HG02943 (cell line): ENCODE measurements at regions not wholly inside any gene's neighbourhood (a gene's known extent, or its start where the extent isn't known, plus 50 kb on each side); places are given as distances from the start of the nearest gene placed in this dataset.
"Not testable (repeated sequence)": the region's sequence is repeated elsewhere in the genome, so short reads cannot be mapped to it uniquely, and the experiment has no call there.

Source experiments
- ATAC-seq: cut with Tn5 transposase; IDR thresholded peaks from one replicate; pipeline ENCODE4 v1.9.1; 2021; ENCODE audit warnings: mild to moderate bottlenecking, low read depth, moderate library complexity; ENCODE audit not compliant: unreplicated experiment

- ATAC-seq = no peak
These were observed 90.1 kb downstream of the SREK1 start for GRCh38 chr5:66234241-66234640.

DNA sequence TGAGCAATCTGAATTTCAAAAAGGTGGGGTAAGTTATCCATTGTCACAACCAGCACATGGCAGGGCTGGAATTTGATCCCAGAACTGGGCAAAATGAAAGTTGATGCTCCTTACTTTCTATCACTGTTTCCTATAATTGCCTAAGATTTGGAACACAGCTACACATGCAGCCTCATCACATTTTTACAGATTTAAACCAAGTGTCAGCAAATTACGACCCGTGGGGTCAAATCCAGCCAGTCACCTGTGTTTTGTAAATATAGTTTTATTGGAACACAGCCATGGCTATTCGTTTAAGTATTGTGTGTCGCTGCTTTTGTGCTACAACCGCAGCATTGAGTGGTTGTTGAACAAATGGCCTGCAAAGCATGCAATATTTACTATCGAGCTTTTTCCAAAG is 94.3 kb downstream of the SREK1 start:
- ATAC-seq = no peak

DNA sequence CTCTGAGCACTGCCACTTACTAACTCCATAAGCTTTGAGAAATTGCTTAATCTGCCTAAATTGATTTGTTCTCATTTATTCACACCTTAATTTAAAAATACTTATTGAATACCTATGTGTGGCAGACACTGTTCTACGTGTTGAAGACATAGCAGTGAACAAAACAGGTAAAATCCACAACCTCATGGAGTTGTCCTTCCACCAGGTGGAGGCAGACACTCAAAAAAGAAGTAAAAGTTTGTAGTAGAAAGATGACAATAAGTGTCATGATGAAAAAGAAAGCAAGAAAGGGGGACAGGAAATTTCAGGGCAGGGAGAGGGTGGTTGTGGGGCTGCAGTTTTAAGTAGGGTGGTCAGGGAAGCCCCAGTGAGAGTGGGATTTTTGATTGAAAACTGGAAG is 94.9 kb downstream of the SREK1 start:
- ATAC-seq = no peak

DNA sequence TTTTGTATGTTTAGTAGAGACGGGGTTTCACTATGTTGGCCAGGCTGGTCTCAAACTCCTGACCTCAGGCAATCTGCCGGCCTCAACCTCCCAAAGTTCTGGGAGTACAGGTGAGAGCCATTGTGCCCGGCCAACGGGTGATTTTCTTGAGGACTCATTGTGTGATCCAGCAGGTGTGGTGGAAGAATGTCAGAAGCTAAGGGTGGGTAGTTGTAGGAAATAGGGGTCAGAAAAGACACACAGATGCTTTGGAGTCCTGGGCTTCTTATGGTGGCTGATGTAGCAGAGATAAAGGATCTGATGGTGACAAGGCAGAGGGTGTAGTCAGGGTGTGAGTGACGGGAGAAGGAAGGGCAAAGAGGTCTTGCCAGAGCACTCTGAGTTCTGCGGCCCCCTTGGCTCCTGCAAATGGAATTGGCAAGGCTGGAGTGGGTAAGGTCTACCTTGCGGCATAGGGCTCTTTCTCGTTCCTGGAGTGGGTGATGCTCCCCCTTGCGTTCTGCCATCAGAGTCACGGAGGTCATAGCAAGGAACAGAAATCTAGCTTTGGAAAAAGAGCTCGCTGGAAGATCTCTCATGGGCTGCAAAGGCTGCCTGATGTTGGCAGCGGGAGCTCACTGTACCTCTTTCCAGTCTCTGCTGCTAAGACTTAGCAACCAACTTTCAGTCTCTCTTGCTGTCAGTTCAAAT is 97.2 kb downstream of the SREK1 start:
- ATAC-seq = no peak

GRCh38 chr5:66242050-66242715 is 98.1 kb downstream of the SREK1 start:
- ATAC-seq = no peak

- no peak for ATAC-seq
These were observed 102.5 kb downstream of the SREK1 start for GRCh38 chr5:66246608-66247007.

DNA sequence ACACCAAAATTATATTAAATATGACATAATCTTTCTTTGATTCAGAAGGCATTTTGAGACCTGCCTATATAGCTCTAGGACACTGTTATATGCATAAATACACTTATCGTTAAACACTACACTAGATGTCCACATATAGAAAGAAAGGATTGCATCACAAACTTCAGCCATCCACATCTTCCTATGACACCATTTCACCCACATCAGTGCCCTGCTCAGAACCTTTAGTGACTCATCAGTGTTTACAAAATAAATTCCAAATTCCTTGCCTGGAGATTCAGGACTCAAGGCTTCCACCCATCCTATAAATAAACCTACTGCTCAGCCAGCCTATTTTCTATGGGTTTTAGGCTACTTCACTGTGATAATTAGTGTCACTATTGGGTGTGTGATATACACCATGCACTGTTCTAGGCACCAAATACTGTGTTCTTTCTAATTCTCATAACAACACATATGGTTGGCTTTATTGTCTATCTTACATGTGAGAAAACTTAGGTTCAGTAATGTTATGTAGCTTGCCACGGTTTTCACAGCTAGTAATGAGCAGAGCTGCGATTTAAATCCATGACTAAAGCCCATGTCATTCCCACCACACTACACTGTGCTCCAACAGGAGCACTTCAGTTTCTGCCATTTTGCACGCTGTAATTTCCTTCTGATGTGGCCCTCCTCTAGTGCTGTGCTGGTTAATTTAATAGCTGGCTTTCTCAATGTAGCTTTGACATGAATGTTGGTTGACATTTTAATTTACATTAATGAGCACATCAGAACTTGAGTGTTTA is 103.3 kb downstream of the SREK1 start:
- no peak for ATAC-seq

DNA sequence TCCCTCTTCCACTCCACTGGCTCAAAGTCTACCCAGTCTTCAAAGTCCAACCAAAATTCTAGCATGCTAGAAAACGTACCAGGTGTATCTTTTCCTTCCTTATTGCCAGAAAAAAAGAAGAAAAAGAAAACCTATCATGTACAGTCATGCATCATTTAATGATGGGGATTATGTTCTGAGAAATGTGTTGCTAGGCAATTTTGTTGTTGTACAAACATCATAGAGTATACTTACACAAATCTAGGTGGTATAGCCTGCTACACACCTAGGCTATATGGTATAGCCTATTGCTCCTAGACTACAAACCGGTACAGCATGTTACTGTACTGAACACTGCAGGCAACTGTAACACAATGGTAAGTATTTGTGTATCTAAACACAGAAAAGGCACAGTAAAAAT is 104.8 kb downstream of the SREK1 start:
- ATAC-seq = no peak

- ATAC-seq = no peak
These were observed 105.8 kb downstream of the SREK1 start for GRCh38 chr5:66249920-66250319.

DNA sequence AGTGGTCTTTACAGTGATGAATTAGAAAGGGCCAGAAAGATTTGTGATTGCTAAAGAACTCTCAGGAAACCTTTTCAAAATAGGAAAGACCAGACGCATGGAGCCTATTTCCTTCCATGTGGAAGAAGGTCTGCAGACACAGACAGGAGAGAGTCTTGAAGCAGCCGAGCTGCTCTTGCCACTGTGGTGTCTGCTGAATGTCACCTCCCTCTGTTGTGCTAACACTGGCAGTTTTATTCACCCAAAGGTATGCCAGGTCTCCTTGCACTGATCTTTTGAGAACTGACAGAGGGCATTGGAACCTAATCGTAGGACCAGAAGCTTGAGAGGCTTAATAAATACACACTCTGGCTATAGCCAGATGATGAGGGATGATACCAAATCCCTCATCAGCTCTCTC is 108.7 kb downstream of the SREK1 start:
- ATAC-seq = no peak

- no peak for ATAC-seq
These were observed 111.6 kb downstream of the SREK1 start for GRCh38 chr5:66255714-66256113.

DNA sequence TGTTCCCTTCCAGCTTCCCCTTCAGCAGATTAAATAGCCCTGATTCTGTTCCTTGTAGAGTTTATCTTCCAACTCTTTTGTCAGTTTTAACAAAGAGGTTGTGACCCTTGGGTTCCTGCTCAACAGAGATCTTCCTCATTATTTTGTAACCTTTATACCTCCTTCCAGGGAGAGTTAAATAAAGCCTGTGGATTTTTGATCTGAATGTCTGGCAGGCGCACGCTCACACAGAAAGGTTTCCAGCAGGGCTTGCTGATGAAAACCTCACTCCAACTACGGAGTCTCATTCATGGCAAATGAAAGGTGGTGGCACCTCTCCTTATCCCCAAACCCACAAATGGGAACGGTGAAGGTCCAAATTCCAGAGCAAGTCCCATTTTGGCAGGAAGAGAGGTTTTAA is 129.0 kb downstream of the SREK1 start:
- no peak for ATAC-seq

- ATAC-seq = no peak
These were observed 132.9 kb downstream of the SREK1 start for GRCh38 chr5:66276986-66277385.

GRCh38 chr5:66277981-66278380 is 133.9 kb downstream of the SREK1 start:
- ATAC-seq = no peak

DNA sequence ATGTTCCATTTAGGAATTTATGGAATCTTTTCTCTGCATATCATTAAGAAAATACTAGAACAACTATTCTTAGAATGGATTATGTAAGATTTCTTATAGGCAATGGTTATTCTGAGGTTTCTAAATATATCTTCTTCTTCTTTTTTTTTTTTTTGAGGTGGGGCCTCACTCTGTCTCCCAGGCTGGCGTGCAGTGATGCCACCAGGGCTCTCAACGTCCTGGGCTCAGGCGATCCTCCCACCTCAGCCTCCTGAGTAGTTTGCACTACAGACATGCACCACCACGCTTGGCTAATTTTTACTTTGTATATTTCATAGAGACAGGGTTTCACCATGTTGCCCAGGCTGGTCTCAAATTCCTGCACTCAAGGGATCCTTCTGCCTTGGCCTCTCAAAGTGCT is 137.2 kb downstream of the SREK1 start:
- ATAC-seq = no peak

DNA sequence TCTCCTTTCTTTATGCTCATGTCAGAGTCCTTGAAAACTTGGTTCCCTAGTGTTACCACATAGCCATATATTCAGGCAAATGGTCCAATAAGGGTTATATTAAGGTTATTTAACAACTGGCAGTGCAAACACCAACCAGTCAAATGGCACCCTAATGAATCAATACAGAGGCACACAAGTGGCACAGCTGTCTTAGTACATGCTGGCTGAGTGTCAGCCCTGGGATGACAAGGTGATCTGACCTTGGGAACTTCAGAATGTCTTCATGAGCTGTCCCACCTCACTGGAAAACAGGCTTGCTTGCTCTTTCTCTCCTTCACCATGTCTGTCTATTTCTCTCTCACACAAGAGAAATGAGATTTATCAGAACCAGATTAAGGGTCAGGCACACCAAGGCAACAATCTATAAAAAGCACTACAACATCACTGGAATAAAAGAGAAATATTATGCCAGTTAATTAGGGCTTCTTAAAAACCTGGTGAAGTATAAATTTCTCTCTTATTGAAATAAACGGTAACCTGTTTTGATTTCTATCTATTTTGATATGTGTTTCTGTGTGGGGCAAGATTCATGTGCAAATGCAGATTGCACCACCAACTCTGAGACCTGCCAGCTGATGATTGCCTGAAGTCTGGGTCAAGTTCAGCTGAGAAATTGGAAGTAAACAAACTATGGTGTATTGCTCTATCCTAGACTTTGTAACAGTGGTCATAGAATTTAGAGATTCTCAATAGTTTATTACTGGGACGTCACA is 140.7 kb downstream of the SREK1 start:
- ATAC-seq = no peak

DNA sequence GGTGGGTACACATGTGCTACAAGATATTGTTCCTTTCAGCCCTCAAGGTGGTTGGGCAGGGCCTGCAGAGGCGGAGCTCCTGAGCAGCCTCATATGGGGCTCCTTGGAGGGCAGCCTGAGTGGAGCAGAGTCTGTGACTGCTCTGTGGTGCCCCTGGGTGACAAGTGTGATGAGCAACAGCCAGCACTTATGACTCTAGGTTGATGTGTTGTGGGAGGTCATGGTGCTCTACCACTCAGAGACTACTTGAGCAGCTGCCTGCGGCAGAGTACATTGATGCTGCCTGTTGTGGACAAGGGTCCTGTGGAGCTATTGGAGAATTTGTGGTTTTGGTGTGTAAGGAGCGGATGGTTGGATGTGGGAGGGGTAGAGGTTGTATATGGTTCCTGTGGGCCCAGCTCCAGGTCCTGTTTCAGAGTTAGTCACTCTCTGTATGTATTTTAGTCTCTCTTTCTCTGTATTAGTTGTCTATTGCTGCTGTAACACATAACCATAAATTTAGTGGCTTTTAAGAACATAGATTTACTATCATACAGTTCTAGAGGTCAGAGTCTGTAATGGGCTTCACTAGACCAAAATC is 141.3 kb downstream of the SREK1 start:
- ATAC-seq = no peak

DNA sequence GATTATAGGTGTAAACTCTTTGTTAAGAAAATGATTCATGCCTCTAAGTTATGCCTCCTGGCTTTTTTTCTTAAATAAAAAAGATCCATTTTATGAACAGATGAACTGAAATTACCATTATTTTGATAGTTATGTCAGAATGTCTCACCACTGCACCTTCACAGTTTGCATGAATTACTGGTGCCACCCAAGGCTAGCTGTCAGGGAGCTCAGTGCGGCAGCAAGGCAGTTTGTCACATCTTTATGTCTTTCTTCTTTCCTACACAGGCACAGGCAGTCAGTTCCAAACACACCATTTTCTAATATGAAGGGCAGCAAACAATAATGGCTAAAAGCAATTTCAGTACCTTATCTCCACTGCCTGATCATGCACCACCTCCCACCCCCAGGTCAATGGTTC is 147.7 kb downstream of the SREK1 start:
- ATAC-seq = no peak

DNA sequence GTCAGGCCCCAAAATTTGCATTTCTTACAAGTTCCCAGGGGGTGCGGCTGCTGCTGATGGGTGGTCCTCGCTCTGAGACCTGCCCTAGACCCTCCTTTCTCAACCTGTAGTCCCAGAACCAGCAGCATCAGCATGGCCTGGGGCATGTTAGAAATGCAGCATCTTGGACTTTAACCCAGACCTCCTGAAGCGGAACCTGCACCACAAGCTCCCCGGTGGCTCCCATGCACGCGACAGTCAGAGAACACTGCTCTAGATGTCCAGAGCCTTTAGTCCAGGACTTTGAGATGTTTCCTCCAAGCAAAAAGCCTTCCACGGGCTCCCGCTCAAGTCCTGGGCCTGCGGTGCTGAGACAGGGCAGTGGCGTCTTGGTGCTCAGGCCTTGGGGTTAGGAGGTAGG is 149.8 kb downstream of the SREK1 start:
- ATAC-seq = not testable (repeated sequence)

DNA sequence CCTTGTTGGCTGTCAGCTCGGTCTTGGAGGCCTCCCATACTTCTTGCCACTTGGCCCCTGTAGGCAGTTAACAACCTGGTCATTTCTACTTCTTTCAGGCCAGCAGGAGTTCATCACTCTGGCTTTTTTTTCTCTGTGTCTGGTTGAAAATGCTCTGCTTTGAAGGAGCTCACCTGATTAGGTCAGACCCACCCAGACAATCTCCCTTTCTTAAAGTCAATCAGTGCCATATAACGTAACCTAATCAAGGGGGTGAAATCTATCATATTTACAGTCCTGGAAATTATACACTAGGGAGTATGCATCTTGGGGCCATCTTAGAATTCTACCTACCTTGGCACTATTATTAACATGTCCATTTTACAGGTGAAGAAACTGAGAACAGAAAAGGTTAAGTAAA is 155.4 kb downstream of the SREK1 start:
- no peak for ATAC-seq

GRCh38 chr5:66302344-66302743 is 158.2 kb downstream of the SREK1 start:
- ATAC-seq = no peak
